ENCODE measurements at regions not wholly inside any gene's neighbourhood (a gene's known extent, or its start where the extent isn't known, plus 50 kb on each side); places are given as distances from the start of the nearest gene placed in this dataset.

- no peak for DNase-seq
Measured at GRCh38 chr14:87879389-87879788, 113.6 kb downstream of the GALC start.

DNA sequence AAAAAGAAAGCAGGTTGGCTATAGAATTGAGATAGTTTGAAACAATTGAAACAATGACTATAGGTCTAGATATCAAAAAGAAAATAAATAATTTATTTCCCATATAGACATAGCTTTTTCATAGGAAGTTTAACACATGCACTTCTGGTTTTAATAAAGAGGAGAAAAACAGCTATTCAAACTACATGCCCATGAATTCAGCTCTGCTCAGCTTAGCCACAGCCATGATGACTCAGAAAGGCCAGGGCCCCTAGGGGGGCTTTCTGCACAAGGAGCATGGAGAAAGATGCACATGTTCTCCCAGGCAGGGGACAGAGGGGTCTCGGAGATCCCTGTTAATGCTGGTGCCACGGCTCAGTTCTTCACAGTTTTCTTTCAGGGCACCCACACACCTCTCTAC, 114.0 kb downstream of the GALC start:
- DNase-seq = no peak

DNA sequence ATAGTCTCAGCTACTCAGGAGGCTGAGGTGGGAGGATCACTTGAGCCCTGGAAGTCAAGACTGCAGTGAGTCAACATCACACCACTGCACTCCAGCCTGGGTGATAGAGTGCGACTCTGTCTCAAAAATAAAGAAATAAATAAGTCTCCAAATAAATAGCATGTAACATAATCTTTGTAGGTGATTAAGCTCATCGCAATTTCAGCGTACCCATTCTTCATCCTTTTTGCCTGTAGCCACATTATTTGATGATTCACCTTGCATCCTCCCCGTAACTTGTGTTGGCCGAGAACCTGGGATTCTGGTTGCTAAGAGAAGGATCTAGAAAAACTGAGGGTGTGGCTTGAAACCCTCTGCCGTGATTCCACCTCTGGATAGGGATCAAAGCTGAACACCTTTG, 115.1 kb downstream of the GALC start:
- no peak for DNase-seq

- no peak for DNase-seq
Measured at GRCh38 chr14:87874676-87875075, 118.3 kb downstream of the GALC start.

- no peak for DNase-seq
Measured at GRCh38 chr14:87873741-87874140, 119.2 kb downstream of the GALC start.

- DNase-seq = no peak
Measured at GRCh38 chr14:87869619-87870583, 123.1 kb downstream of the GALC start.

DNA sequence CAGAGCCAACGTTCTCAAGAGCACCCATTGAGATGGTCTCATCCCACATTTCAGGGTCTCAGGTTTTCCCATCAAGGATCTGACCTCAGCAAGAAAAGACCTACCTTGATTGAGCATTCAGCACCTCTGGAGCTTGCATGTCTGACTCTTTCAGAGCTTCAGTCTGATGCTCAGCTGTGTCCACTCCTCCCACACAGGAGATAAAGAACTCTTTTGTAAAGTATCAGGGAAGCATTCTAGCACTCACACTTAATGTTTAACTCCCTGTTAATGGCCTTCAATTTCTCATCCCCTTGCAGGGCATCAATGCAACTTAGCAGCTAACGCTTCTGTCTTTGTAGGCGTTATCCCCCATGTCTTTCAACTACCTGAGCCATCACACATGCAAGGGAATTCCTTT, 124.1 kb downstream of the GALC start:
- DNase-seq = no peak

- no peak for DNase-seq
Measured at GRCh38 chr14:87866116-87866515, 126.9 kb downstream of the GALC start.

GRCh38 chr14:87864356-87865270, 128.4 kb downstream of the GALC start:
- no peak for DNase-seq

DNA sequence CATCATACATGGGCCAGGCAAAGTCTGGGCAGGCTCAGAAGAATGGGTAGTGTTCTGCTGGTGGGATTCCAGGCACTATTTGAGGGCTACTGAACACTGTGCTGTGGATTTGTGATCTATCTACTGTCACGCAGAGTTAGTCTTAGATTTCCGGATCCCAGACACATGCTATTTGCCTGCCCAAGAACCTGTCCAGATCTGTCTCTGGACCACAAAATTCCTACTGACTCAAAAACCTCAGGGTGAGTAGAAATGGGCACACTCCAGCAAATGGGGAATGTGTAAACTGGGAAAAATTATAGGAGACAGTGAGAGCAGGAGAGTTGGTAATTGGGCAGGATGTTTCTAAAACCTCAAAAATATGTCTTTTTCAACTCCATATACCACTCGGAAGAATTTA, 129.9 kb downstream of the GALC start:
- no peak for DNase-seq

DNA sequence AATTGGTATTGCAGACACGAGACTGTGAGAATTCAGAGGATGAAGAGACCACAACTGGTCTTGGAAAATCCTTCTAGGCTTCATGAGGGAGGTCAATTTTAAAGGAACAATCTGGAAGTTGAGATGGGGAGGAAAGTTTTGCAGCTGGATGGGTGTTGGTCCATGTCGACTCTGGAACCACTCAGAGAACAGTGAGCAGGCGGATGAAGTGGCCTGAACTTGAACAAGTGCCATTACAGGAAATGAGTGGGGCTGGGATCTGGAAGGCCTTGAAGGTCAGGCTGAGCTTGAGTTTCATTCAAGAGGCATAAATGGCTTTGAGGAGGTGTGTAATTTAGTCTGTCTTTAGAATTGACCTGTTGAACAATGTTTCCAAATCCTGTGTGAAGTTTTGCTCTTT, 140.9 kb downstream of the GALC start:
- no peak for DNase-seq

DNA sequence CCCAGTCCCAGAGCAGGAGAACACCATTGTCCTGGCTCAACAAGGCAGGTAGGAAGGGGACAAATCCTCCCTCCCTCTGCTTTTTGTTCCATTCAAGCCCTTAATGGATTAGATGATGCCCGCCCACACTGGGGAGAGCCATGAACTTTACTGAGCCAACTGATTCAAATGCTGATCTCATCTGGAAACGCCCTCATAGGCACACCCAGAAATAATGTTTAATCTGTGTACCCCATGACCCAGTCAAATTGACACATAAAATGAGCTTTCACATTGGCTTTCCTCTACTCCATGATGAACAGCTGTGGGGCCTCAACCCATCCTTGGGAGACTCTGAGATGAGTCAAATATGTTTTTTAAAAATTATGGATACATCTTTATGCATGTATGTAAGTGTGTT, 141.8 kb downstream of the GALC start:
- DNase-seq = no peak

DNA sequence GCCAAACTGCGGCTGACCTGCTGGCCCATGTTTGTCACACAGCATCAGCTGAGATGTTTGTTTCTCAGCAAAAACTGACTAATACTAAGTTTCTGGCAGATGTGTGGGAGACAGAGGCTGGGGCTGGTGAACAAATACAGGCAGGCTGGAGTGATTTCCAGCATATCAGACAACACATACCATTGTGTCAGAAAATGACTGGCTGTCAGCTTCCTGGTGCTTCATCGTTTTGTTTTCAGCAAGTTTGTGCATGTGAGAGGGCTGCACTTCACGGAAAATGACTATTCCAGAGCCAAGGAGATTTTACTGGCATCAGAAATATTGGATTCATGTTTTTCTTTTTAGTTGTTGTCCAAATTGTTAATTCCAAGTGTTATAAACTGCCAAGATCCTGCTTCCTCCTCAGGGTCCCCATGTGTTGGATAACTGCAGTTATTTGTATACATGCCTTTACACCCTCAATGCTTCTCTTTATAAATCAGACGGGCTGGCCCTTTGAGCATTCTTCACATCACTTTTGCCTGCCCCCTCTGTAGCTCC, 145.7 kb downstream of the GALC start:
- DNase-seq = no peak

DNA sequence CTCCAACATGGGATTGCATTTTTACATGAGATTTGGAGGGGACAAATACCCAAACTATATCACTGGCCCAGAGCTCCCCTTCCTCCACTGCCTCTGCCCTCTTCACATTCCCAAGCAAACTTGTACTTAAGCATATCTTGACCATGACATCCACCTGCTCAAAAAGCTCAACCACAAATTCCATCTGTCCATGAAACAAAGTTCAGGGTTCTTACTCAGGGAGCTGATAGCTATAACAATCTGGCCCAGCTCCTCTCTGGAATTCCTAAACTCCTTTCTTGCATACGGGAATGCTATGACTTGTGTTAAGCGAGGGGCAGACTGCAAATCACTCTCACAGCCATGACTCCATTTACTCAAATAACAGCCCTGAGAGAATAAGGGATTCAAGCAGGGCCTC, 152.1 kb downstream of the GALC start:
- no peak for DNase-seq

GRCh38 chr14:87838931-87839330, 154.1 kb downstream of the GALC start:
- no peak for DNase-seq

- DNase-seq = no peak
Measured at GRCh38 chr14:87837296-87837695, 155.7 kb downstream of the GALC start.

- DNase-seq = no peak
Measured at GRCh38 chr14:87834594-87834993, 158.4 kb downstream of the GALC start.

- DNase-seq = no peak
Measured at GRCh38 chr14:87833026-87833425, 160.0 kb downstream of the GALC start.

DNA sequence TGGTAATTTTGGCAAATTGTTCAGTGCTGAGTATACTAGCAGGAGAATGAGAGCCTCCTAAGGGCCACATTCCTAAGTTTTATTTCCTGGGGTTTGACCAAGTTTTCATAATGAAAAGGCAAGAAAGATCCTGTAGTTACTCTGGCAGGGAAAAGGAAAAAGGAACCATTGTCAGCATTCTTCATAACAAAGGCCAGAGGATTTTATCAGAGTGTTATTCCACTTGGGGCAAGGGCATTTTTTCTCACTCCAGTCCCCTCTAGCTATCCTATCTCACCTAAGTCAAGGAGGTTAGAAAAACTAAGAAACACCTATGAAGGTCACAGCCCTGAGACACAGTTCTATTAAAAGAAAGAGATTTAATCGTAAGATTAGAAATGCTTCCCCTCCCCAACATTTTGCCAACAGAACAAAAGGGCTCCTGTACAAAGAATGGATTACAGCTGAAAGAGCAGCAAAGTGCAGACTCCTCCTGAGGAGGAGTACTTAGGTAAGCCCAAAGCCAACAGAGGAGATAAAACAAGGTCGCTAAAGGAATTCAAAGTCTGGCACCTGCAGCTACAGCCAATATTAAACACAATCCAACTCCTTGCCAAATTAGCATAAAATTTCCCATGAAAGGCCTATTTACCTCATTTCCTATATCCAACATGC, 162.4 kb downstream of the GALC start:
- no peak for DNase-seq

DNA sequence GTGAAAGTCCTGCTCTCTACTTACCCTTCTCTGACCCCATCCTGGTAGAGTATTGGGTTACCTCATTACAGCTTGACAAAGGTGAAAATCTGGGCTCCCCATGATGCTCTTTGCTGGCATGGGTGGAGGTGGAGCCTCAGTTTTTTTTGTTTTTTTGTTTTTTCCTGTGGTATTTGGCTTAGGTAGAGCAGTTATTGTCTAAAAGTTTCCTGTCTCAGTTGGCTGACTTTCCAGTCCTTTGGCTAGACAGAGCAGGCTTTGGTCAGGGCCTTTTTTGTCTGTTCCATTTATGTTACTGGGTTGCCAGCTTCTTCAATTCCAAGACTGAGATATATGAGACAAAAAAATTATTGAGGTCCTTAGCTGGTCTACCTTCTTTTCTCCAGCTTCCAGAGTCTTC, 163.4 kb downstream of the GALC start:
- no peak for DNase-seq

DNA sequence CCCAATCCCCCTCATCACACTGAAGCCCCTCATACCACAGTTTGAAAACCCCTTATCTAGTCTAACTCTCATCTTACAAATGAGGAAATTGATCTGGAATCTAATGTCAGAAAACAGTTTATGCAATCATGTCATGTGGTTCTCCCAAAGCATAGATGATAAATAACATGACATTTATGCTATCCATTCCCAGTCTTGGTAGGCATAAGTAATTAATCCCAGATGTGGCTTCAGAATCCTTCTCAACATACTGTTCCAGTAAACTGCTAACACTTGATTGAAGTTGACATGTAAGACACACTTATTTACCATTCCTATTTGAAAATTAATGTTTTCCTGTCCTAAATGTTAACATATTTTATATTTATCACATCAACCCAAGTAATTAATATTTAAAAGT, 168.7 kb downstream of the GALC start:
- no peak for DNase-seq

DNA sequence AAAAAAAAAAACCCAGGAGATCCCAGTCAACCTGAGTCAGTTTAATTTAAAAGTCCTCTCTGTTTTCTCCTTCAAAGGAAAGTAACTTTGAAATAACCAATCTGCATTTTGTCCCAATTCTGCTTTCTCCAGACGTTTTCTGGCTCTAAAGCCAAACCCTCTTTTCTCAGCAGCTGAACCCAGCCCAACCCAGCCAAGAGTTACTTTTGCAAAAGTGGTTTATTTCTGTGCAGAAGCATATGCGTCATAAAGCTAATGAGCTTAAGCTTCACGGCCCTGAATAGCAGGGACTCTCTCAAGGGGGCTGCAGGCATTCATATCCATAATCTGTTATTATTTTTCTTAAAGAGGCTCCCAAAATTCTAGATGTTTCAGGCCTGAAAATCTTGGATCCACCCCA, 176.6 kb downstream of the GALC start:
- DNase-seq = no peak

DNA sequence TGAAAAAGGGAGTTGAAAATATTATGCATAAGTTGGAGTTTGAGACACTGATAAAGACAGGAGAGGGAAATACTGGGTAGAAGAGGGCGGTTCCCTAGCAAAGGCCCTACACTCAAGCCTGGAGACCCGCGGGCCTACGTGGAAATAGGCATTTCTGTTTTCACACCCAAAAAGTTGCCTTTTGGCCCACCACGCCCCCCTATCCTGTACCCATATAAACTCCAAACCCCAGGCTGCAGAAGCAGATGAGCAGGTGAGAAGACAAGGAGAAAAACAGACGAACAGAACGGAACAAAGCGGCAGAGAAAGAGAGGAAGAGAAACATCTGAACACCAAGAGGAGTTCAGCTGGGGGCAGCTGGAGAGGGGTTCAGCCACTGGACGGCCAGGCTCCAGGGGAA, 177.9 kb downstream of the GALC start:
- DNase-seq = no peak
